ENCODE measurements at regions not wholly inside any gene's neighbourhood (a gene's known extent, or its start where the extent isn't known, plus 50 kb on each side); places are given as distances from the start of the nearest gene placed in this dataset.

DNA sequence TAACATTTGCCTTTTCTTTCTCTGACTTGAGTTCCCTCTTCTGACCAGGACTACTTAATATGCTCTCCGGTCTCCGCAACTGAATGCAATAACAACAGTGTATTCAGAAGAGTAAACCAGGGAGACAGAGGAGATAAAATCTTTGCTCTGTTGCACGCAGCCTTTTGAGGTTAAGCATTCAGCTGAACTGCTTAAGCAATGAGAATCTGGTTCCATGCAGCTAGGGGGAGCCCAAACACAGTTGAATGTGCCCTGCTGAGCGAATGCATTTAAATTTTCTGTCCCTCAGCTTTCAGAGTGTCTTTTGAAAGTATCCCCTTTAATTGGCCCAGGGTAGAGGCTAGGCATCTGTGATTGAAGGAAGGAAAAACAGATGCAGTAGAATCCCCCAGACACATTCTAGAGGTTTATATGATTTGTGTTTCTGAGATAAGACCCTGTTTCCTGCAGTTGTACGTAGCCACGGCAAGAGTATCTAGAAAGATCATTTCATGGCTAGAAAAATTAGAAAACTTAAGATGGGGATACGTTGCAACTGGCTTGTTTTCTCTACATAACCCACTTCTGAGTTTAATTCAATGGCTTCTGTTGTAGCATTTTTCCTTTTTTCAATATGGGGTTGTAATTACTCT is 309.6 kb downstream of the TUSC7 start:
- peak; percentile 85 for TF ChIP-seq CTCF (IDR thresholded peaks at IDR 0.05)

DNA sequence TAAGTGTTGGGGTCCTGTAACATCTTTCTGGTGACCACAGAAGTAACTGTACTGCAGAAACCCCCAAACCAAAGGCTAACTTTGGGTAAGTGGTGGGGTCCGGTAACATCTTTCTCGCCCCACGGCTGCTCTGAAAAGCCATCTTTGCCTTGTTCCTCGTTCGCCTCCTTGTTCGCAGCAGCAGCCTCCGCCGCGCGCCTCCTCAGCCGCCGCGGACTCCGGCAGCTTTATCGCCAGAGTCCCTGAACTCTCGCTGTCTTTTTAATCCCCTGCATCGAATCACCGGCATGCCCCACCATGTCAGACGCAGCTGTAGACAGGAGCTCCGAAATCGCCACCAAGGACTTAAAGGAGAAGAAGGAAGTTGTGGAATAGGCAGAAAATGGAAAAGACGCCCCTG is 316.8 kb downstream of the TUSC7 start:
- no peak for TF ChIP-seq CTCF (IDR thresholded peaks at IDR 0.05)

DNA sequence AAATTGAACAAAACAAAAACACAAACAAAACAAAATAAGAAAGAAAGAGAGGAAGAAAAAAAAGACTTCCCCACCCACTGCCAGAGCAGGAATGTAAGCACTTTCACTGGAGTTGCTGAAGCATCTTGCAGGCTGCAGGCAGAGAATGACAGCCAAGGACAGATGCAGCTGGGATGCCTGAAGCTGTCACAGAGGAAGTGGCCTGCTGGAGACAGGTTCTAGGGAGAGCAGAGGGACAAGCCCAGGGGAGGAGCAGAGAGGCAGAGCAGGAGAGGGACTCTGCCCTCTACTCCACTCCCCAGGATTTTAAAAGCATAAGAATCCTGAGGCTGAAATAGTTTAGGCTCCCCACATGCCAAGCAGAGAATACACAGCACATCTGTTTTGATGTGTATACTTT is 326.2 kb downstream of the TUSC7 start:
- no peak for TF ChIP-seq CTCF (IDR thresholded peaks at IDR 0.05)

DNA sequence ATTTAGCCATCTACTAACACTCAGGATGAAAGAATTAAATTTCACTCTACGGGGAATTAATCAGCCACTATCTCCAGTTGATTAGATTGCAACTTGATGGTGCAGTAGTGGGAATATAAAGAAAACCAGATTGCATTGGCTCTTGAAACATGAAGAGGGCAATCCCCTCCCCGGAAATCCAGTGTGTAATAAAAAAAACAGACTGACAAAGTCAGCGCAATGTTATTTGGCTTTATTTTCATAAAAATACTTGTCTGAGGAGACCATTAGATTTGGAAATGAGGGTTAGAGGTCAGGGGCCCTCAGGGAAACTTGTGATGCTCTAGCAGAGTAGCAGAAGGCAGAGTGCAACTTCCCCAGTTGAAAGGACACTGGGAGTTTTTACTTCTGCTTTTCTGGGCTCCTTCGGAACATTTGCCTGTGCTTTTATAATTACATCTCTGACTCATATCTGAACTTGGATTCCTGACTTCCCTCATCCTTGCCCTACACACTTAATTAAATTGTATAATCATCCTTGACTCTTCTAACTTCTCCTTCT is 326.8 kb downstream of the TUSC7 start:
- TF ChIP-seq CTCF (IDR thresholded peaks at IDR 0.05) = no peak

GRCh38 chr3:117045143-117045542 is 335.6 kb downstream of the TUSC7 start:
- no peak; the same call in 1 of the 2 replicates for TF ChIP-seq CTCF (IDR thresholded peaks at IDR 0.05)

DNA sequence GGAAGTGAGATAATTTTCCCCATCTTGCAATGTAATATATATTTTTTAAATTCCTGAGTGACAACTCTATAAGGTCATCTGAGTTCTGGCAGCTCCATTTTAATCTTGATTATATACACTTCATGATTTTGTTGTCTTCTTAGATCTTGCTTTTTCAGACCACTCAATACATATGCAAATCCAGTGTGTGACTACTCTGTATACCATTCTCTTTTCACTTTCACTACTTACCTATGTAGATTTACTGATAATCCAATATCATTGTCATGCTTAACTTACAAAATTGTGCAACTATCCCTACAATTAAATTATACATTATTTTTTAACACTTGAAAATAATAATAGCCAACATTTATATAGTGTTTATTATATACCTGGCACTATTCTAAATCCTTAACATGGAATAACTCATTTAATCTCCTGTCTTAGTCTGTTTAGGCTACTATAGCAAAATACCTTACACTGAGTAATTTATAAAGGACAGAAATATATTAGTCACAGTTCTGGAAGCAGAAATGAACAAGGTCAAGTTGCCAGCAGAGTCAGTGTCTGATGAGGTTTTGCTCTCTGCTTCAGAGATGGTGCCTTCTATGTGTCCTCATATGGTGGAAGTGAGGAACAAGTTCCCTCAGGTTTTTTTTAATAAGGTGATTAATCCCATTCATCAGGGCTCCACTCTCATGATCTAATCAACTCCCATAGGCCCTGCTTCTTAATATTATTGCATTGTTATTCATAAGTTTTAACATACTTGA is 338.5 kb downstream of the TUSC7 start:
- TF ChIP-seq CTCF (IDR thresholded peaks at IDR 0.05) = no peak

- TF ChIP-seq CTCF (IDR thresholded peaks at IDR 0.05) = no peak
Observed at GRCh38 chr3:117052395-117052794, 342.8 kb downstream of the TUSC7 start.

All from LNCAP (cell line).